ENCODE measurements at regions not wholly inside any gene's neighbourhood (a gene's known extent, or its start where the extent isn't known, plus 50 kb on each side); places are given as distances from the start of the nearest gene placed in this dataset.

DNA sequence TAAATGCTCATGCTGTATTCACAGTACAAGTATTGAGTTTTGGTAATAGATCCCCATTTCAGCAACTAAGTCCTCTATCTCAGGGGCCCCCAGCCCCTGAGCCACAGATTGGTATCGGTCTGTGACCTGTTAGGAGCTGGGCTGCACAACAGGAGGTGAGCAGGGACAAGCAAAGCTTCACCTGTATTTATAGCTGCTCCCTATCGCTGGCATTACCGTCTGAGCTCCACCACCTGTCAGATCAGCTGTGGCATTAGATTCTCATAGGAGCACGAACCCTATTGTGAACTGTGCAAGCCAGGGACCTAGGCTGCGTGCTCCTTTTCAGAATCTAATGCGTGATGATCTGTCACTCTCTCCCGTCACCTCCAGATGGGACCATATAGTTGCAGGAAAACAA is 262.8 kb upstream of the UBE2E2 start:
- no peaks in the 10 kb centered on the region for H3K4me1 Mint-ChIP-seq (ENCODE audit: low read depth)

DNA sequence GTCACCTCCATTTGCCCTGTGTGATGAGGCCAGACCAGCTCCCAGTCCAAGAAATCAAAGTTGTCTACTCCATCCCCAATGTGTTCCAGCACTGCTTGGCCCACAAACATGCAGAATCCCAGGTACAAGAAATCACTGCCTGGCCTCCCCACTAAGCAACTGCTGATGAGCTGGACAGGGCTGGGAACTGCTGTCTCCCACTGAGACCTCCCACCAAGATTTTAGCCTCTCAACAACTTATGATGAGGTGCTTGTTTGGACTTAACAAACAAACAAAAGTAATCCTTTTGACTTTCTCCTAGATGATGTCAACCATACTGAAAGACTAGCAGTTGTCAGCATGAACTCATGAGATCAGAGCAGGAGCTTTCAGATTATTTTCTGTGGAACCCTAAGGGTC is 260.1 kb upstream of the UBE2E2 start:
- no peak overlapping the region for H3K4me3 ChIP-seq (ENCODE audit: low read length)
- ATAC-seq (ENCODE audit: poor library complexity) = no peak
- Mint-ChIP-seq H3K4me3 (no peak overlapping the region), H3K36me3 (ENCODE audit: low read depth) (no peaks in the 10 kb centered on the region), H3K27ac (no peak overlapping the region), H3K27me3 (no peaks in the 10 kb centered on the region), H3K4me1 (ENCODE audit: low read depth) (no peaks in the 10 kb centered on the region), H3K9me3 (no peaks in the 10 kb centered on the region)
- TF ChIP-seq, protein P1, sequence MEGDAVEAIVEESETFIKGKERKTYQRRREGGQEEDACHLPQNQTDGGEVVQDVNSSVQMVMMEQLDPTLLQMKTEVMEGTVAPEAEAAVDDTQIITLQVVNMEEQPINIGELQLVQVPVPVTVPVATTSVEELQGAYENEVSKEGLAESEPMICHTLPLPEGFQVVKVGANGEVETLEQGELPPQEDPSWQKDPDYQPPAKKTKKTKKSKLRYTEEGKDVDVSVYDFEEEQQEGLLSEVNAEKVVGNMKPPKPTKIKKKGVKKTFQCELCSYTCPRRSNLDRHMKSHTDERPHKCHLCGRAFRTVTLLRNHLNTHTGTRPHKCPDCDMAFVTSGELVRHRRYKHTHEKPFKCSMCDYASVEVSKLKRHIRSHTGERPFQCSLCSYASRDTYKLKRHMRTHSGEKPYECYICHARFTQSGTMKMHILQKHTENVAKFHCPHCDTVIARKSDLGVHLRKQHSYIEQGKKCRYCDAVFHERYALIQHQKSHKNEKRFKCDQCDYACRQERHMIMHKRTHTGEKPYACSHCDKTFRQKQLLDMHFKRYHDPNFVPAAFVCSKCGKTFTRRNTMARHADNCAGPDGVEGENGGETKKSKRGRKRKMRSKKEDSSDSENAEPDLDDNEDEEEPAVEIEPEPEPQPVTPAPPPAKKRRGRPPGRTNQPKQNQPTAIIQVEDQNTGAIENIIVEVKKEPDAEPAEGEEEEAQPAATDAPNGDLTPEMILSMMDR (IDR thresholded peaks at IDR 0.05) = no peak
- ChIA-PET CTCF (no interaction called here), POLR2A (no interaction called here)
- H3K9me3 ChIP-seq (ENCODE audit: control insufficient read depth in 1 of 2, insufficient read depth in 1 of 2, low read length in 2 of 2) = peaks cover 0 to 5% of the 10 kb centered on the region in 2 experiments
- no peaks in the 10 kb centered on the region for H3K4me1 ChIP-seq (ENCODE audit: insufficient read depth, low read length)
- no peaks in the 10 kb centered on the region for H3K27me3 ChIP-seq (ENCODE audit: control insufficient read depth in 1 of 2, insufficient read depth in 2 of 2, low read length in 2 of 2)
- H3K27ac ChIP-seq (ENCODE audit: low read depth in 1 of 2, low read length in 2 of 2) = no peak overlapping the region
- H3K36me3 ChIP-seq (ENCODE audit: insufficient read depth, low read length) = no peaks in the 10 kb centered on the region
- no peak for DNase-seq
- intact Hi-C loops (cut with DNase I, micrococcal nuclease) = no loop called here

More for the DNA sequence above, 262.8 kb upstream of the UBE2E2 start:
- TF ChIP-seq, protein P1 (IDR thresholded peaks at IDR 0.05) = no peak
- Histone ChIP-seq H3K36me3 (ENCODE audit: insufficient read depth, low read length) (no peaks in the 10 kb centered on the region), H3K4me3 (ENCODE audit: low read length) (no peak overlapping the region), H3K9me3 (ENCODE audit: control insufficient read depth in 1 of 2, insufficient read depth in 1 of 2, low read length in 2 of 2) (no peaks in the 10 kb centered on the region), H3K27ac (ENCODE audit: low read depth in 1 of 2, low read length in 2 of 2) (no peak overlapping the region), H3K27me3 (ENCODE audit: control insufficient read depth in 1 of 2, insufficient read depth in 2 of 2, low read length in 2 of 2) (no peaks in the 10 kb centered on the region), H3K4me1 (ENCODE audit: insufficient read depth, low read length) (no peaks in the 10 kb centered on the region)
- no peak overlapping the region for H3K27ac Mint-ChIP-seq
- intact Hi-C loops (cut with DNase I, micrococcal nuclease) = no loop called here
- ChIA-PET CTCF (no interaction called here), POLR2A (no interaction called here)
- no peaks in the 10 kb centered on the region for H3K36me3 Mint-ChIP-seq (ENCODE audit: low read depth)
- no peak overlapping the region for H3K4me3 Mint-ChIP-seq
- H3K9me3 Mint-ChIP-seq = no peaks in the 10 kb centered on the region
- DNase-seq (no peak), ATAC-seq (ENCODE audit: poor library complexity) (no peak)
- H3K27me3 Mint-ChIP-seq = no peaks in the 10 kb centered on the region

DNA sequence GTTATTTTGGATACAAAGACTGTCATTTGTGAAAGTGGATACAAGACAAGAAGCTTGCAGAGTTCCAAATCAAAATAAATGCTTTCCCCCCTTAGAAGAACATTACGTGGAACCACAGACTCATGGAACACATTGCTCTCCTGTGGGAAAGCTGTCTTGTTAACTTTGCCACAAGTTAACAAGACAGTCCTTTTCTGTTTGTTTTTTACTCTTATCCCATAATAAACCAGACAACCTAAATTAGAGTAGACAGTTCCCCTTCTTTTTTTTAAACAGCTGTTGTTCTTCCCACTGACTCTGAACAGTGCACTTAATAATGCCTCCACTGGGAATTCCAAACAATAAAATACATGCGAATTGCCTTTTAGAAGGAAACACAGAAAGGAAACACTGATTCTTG is 255.3 kb upstream of the UBE2E2 start:
- no peaks in the 10 kb centered on the region for H3K4me1 Mint-ChIP-seq (ENCODE audit: low read depth)
- no peaks in the 10 kb centered on the region for H3K36me3 Mint-ChIP-seq (ENCODE audit: low read depth)
- H3K9me3 Mint-ChIP-seq = peaks cover under 1% of the 10 kb centered on the region
- CTCF ChIA-PET = no interaction called here
- H3K27me3 Mint-ChIP-seq = no peaks in the 10 kb centered on the region
- ATAC-seq (ENCODE audit: poor library complexity) (no peak), DNase-seq (no peak)
- Histone ChIP-seq H3K27me3 (ENCODE audit: control insufficient read depth in 1 of 2, insufficient read depth in 2 of 2, low read length in 2 of 2) (no peaks in the 10 kb centered on the region), H3K4me1 (ENCODE audit: insufficient read depth, low read length) (no peaks in the 10 kb centered on the region), H3K4me3 (ENCODE audit: low read length) (no peak overlapping the region), H3K36me3 (ENCODE audit: insufficient read depth, low read length) (no peaks in the 10 kb centered on the region), H3K27ac (ENCODE audit: low read depth in 1 of 2, low read length in 2 of 2) (no peak overlapping the region), H3K9me3 (ENCODE audit: control insufficient read depth in 1 of 2, insufficient read depth in 1 of 2, low read length in 2 of 2) (peaks cover 0 to 5% of the 10 kb centered on the region in 2 experiments)
- TF ChIP-seq, protein P1 (IDR thresholded peaks at IDR 0.05) = no peak
- POLR2A ChIA-PET = no interaction called here
- no peak overlapping the region for H3K4me3 Mint-ChIP-seq
- H3K27ac Mint-ChIP-seq = no peak overlapping the region
- intact Hi-C loops (cut with DNase I, micrococcal nuclease) = no loop called here

Data from CD4-positive, alpha-beta T cell (primary cell).